GM23248 (cell line): ENCODE measurements at regions not wholly inside any gene's neighbourhood (a gene's known extent, or its start where the extent isn't known, plus 50 kb on each side); places are given as distances from the start of the nearest gene placed in this dataset.

Experiments used
- DNase-seq: peaks from one replicate; pipeline ENCODE4 v3.0.0-alpha.2; 2015
- H2AFZ ChIP-seq: fragments of 200-600 bp; sonication (generic); 2 replicates; pipeline ENCODE4 v1.6.1; 2016; ENCODE audit warnings: antibody characterized with exemption
- H3F3A ChIP-seq: fragments of 200-600 bp; sonication (generic); 2 replicates; pipeline ENCODE4 v1.6.1; 2016; ENCODE audit warnings: mild to moderate bottlenecking, antibody characterized with exemption, mixed run types; ENCODE audit not compliant: insufficient read depth
- H3K27ac ChIP-seq: fragments of 200-600 bp; sonication (generic); 2 replicates; pipeline ENCODE4 v1.5.1; 2016; ENCODE audit warnings: mild to moderate bottlenecking
- H3K27me3 ChIP-seq: fragments of 200-600 bp; sonication (generic); replicated peaks from 2 replicates; pipeline ENCODE4 v1.6.1; 2016; ENCODE audit warnings: mild to moderate bottlenecking; ENCODE audit not compliant: insufficient read depth
- H3K36me3 ChIP-seq: fragments of 200-600 bp; sonication (generic); 2 replicates; pipeline ENCODE4 v1.6.1; 2016; ENCODE audit warnings: low read depth, mild to moderate bottlenecking
- H3K4me1 ChIP-seq: fragments of 200-600 bp; sonication (generic); 2 replicates; pipeline ENCODE4 v1.6.1; 2016; ENCODE audit warnings: mild to moderate bottlenecking; ENCODE audit not compliant: insufficient read depth
- H3K4me2 ChIP-seq: fragments of 200-600 bp; sonication (generic); one replicate; pipeline ENCODE4 v1.6.1; 2016; ENCODE audit warnings: mild to moderate bottlenecking; ENCODE audit not compliant: unreplicated experiment
- H3K4me3 ChIP-seq: fragments of 200-600 bp; sonication (generic); 2 replicates; pipeline ENCODE4 v1.5.1; 2016; ENCODE audit warnings: mild to moderate bottlenecking
- H3K79me2 ChIP-seq: fragments of 200-600 bp; sonication (generic); 2 replicates; pipeline ENCODE4 v1.6.1; 2016; ENCODE audit warnings: mild to moderate bottlenecking; ENCODE audit not compliant: insufficient read depth
- H3K9ac ChIP-seq: fragments of 200-600 bp; sonication (generic); 2 replicates; pipeline ENCODE4 v1.6.1; 2016; ENCODE audit warnings: mild to moderate bottlenecking
- H3K9me2 ChIP-seq: fragments of 200-600 bp; sonication (generic); 2 replicates; pipeline ENCODE4 v1.6.1; 2016; ENCODE audit warnings: mixed run types, mild to moderate bottlenecking, moderate library complexity; ENCODE audit not compliant: insufficient read depth
- H3K9me3 ChIP-seq: fragments of 200-600 bp; sonication (generic); one replicate; pipeline ENCODE4 v1.6.1; 2017; ENCODE audit warnings: low read depth
- H4K20me1 ChIP-seq: fragments of 200-600 bp; sonication (generic); 2 replicates; pipeline ENCODE4 v1.6.0; 2016; ENCODE audit not compliant: insufficient read depth
- EZH2 ChIP-seq: fragments of 200-600 bp; sonication (generic); IDR thresholded peaks from 2 replicates; pipeline ENCODE4 v1.6.1; 2018; ENCODE audit warnings: antibody characterized with exemption, mild to moderate bottlenecking; ENCODE audit not compliant: insufficient read depth, poor library complexity, severe bottlenecking
- EZH2phosphoT487 ChIP-seq: fragments of 200-600 bp; sonication (generic); IDR thresholded peaks from 2 replicates; pipeline ENCODE4 v1.6.1; 2018; ENCODE audit warnings: antibody characterized with exemption, moderate library complexity, mild to moderate bottlenecking, low read depth; ENCODE audit not compliant: insufficient read depth
- WGBS, 2 experiments: methylation state at CpG; one replicate each; pipeline ENCODE4 v1.1.6; 2015 to 2017; ENCODE audit warnings: low lambda C conversion rate in 2 of 2, low coverage in 1 of 2; ENCODE audit errors: missing lambda C conversion rate in 2 of 2; 5-methylcytosine and 5-hydroxymethylcytosine counted together
- in situ Hi-C: fragments of 300-500 bp; cut with MboI; formaldehyde crosslinking; loops from 2 replicates; pipeline ENCODE4 v1.15.0; 2020

DNA sequence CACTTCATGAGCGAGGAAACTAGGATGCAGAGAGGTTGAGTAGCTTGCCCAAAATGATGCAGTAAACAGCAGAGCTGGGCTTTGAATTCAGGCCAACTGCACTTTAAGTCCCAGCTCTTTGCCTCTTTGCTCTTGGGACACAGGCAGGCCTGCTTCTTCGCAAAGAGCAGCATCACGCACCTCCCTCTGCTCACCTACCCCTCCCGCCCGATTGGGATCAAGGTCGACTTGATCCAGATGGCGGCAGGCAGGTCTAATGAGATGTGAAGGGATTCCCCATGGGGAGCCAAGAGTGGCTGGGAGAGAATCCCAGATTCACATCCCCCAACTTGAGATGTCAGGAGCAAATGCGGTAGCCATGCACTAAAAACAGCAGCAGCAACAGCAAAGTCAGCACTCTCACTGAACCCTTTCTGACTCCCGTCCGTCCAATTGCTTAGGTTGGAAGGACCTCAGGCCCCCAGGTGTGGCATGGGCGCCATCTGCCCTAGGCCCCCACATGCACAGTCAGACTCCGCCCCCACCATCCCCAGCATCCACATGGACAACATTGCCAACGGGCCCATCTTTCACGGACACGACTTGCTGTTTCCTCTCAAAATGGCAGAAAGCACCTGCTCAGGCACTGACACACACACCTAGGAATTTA, 84.3 kb upstream of the MAP4K4 start:
- no peak overlapping the region for H3K27ac ChIP-seq
- H3K4me2 ChIP-seq: no peak overlapping the region
- H3K4me3 ChIP-seq: no peak overlapping the region
- no peaks in the 10 kb centered on the region for H3K4me1 ChIP-seq
- H3K9ac ChIP-seq: no peak overlapping the region
- H3K36me3 ChIP-seq: no peaks in the 10 kb centered on the region
- H3F3A ChIP-seq: no peaks in the 10 kb centered on the region
- TF ChIP-seq EZH2phosphoT487 (no peak), EZH2 (no peak)
- 68 to 74% methylated on average over 14 to 15 of the region's 15 CpGs for WGBS, 2 experiments
- no peaks in the 10 kb centered on the region for H3K27me3 ChIP-seq
- in situ Hi-C loops: no loop called here
- H2AFZ ChIP-seq: no peak overlapping the region
- DNase-seq: no peak
- H3K79me2 ChIP-seq: no peaks in the 10 kb centered on the region
- H3K9me2 ChIP-seq: no peaks in the 10 kb centered on the region
- no peaks in the 10 kb centered on the region for H3K9me3 ChIP-seq
- H4K20me1 ChIP-seq: no peaks in the 10 kb centered on the region

DNA sequence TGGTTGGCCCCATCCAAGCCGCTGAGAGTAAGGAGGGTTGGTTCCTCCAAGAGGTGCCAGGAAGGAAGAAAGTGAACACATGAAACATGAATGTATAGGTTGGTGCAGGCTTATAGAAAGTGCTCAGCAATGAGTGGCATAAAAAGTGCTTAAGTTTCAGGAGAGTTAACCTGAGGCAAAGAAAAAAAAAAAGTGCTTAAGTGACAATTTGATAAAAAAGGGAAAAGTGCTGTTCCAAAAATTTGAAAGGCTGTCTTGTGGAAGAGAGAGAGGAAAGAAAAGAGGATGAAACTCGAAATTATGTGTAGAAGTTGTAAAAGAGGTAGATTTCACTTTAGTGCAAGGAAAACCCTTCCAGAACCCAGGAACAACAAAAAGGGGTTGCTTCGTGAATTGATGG, 85.5 kb upstream of the MAP4K4 start:
- no peak overlapping the region for H3K4me3 ChIP-seq
- H3K9me3 ChIP-seq: no peaks in the 10 kb centered on the region
- no peak overlapping the region for H3K9ac ChIP-seq
- H3K27ac ChIP-seq: no peak overlapping the region
- H3K9me2 ChIP-seq: no peaks in the 10 kb centered on the region
- no peaks in the 10 kb centered on the region for H3K36me3 ChIP-seq
- no peaks in the 10 kb centered on the region for H4K20me1 ChIP-seq
- no peaks in the 10 kb centered on the region for H3K79me2 ChIP-seq
- H3K27me3 ChIP-seq: no peaks in the 10 kb centered on the region
- no peaks in the 10 kb centered on the region for H3K4me1 ChIP-seq
- in situ Hi-C loops: no loop called here
- 75 to 77% methylated on average over 3 of the region's 3 CpGs for WGBS, 2 experiments
- TF ChIP-seq EZH2phosphoT487 (no peak), EZH2 (no peak)
- no peak for DNase-seq
- no peaks in the 10 kb centered on the region for H3F3A ChIP-seq
- no peak overlapping the region for H3K4me2 ChIP-seq
- H2AFZ ChIP-seq: no peak overlapping the region

DNA sequence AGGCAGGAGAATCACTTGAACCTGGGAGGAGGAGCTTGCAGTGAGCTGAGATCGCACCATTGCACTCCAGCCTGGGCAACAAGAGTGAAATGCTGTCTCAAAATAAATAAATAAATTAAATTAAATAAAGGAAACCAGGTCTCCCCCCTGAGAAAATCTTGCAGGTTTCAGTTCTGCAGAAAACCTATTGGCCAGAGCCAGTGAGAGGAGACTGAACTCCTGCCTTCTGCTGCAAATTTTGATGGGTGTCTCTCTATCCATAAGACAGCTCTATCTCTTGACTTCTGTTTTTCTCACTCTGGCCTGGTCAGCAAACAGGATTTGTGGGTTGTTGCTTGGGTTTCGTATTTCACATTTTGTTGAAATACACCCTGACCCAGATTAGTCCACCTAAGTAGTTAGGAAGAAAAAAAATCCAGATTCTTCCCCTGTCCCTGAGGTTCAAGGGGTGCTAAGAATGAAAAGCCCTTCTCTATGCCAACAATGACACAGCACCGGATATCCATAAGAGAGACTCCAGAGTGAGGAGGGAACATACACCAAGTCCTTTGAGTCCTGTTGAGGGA, 86.7 kb upstream of the MAP4K4 start:
- H4K20me1 ChIP-seq: no peaks in the 10 kb centered on the region
- H3K4me3 ChIP-seq: no peak overlapping the region
- H3K36me3 ChIP-seq: no peaks in the 10 kb centered on the region
- no peaks in the 10 kb centered on the region for H3K9me2 ChIP-seq
- no peaks in the 10 kb centered on the region for H3K4me1 ChIP-seq
- no peak overlapping the region for H2AFZ ChIP-seq
- DNase-seq: no peak
- 75 to 78% methylated on average over 3 of the region's 3 CpGs for WGBS, 2 experiments
- no peak for TF ChIP-seq EZH2
- TF ChIP-seq EZH2phosphoT487: no peak
- in situ Hi-C loops: no loop called here
- H3K79me2 ChIP-seq: no peaks in the 10 kb centered on the region
- H3K27me3 ChIP-seq: no peaks in the 10 kb centered on the region
- no peak overlapping the region for H3K9ac ChIP-seq
- no peaks in the 10 kb centered on the region for H3F3A ChIP-seq
- no peaks in the 10 kb centered on the region for H3K9me3 ChIP-seq
- H3K27ac ChIP-seq: no peak overlapping the region
- H3K4me2 ChIP-seq: no peak overlapping the region

DNA sequence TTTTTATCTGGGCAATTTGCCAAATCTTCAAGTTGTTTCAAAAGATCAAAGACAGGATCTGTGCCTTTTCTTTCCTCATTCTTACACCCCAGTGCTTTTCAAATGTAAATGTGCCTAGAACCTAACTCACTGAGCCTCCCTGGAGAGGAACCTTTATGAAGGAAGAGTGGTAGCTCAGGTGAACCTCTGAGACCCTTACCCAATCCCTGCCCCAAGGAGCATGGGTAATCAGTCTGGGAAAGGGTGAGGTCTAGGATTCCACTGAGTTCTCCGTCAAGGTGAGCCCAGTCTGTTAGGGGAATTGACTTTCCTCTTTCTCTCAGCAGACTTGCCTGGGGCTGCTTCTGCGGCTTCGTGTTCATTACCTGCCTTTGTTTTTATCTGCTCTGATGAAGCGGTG, 88.1 kb upstream of the MAP4K4 start:
- H3K4me3 ChIP-seq: no peak overlapping the region
- no peaks in the 10 kb centered on the region for H3K4me1 ChIP-seq
- TF ChIP-seq EZH2phosphoT487 (no peak), EZH2 (no peak)
- H3K27ac ChIP-seq: no peak overlapping the region
- no peak overlapping the region for H3K4me2 ChIP-seq
- in situ Hi-C loops: no loop called here
- no peaks in the 10 kb centered on the region for H3K36me3 ChIP-seq
- DNase-seq: no peak
- H3K9ac ChIP-seq: no peak overlapping the region
- H2AFZ ChIP-seq: no peak overlapping the region
- H3K9me2 ChIP-seq: no peaks in the 10 kb centered on the region
- 74 to 86% methylated on average over 4 of the region's 4 CpGs for WGBS, 2 experiments
- H4K20me1 ChIP-seq: no peaks in the 10 kb centered on the region
- no peaks in the 10 kb centered on the region for H3K9me3 ChIP-seq
- no peaks in the 10 kb centered on the region for H3F3A ChIP-seq
- H3K27me3 ChIP-seq: no peaks in the 10 kb centered on the region
- H3K79me2 ChIP-seq: no peaks in the 10 kb centered on the region
